H1 (cell line): ENCODE measurements at regions not wholly inside any gene's neighbourhood (a gene's known extent, or its start where the extent isn't known, plus 50 kb on each side); places are given as distances from the start of the nearest gene placed in this dataset.
A peak's percentile ranks its signal among the peaks of the same experiment; 100 is the strongest.

Experiments
- CTCF ChIA-PET: fragments of 300-600 bp; sonication (Branson Sonifier 250); formaldehyde crosslinking; loops from one replicate; lab custom pipeline; 2021; ENCODE audit not compliant: partially characterized antibody; lab: Charles Lee
- POLR2A ChIA-PET: fragments of 300-600 bp; sonication (Branson Sonifier 250); formaldehyde crosslinking; loops from one replicate; lab custom pipeline; 2021; ENCODE audit warnings: inconsistent platforms; ENCODE audit not compliant: partially characterized antibody; lab: Charles Lee
- DNase-seq, 2 experiments: peaks; one replicate each; pipeline versions ENCODE4 v3.0.0 to v3.0.0-alpha.2; 2010 to 2022; ENCODE audit warnings: low spot score in 2 of 2, low read depth in 1 of 2, mixed read lengths in 1 of 2
- FAIRE-seq: peaks from 2 replicates; lab custom pipeline; 2011; peaks lifted over from hg19 to GRCh38; lab: Jason Lieb, UNC
- H2AFZ ChIP-seq: 2 replicates; pipeline ENCODE4 v1.8.1; 2012; ENCODE audit warnings: low read length, inconsistent platforms
- H2AK5ac ChIP-seq: 2 replicates; pipeline ENCODE4 v1.6.1; 2013; ENCODE audit warnings: low read depth, low read length
- H2BK120ac ChIP-seq: replicated peaks from 2 replicates; pipeline ENCODE3; 2013; ENCODE audit warnings: low read depth, low read length, inconsistent platforms
- H2BK12ac ChIP-seq: 2 replicates; pipeline ENCODE4 v1.6.1; 2013; ENCODE audit warnings: low read depth, low read length
- H2BK15ac ChIP-seq: 2 replicates; pipeline ENCODE4 v1.6.1; 2013; ENCODE audit warnings: low read length
- H2BK20ac ChIP-seq: 2 replicates; pipeline ENCODE4 v1.6.1; 2013; ENCODE audit warnings: low read length
- H2BK5ac ChIP-seq: 2 replicates; pipeline ENCODE4 v1.6.1; 2013; ENCODE audit warnings: low read depth, low read length
- H3K14ac ChIP-seq: 2 replicates; pipeline ENCODE4 v1.6.1; 2013; ENCODE audit warnings: inconsistent platforms; ENCODE audit not compliant: insufficient read length
- H3K18ac ChIP-seq: 2 replicates; pipeline ENCODE4 v1.6.1; 2013; ENCODE audit warnings: low read length; ENCODE audit errors: extremely low read depth
- H3K23ac ChIP-seq: 2 replicates; pipeline ENCODE4 v1.6.1; 2013; ENCODE audit warnings: inconsistent platforms; ENCODE audit not compliant: insufficient read length
- H3K23me2 ChIP-seq: 2 replicates; pipeline ENCODE4 v1.6.1; 2013; ENCODE audit warnings: low read depth, low read length
- H3K27ac ChIP-seq: 2 replicates; pipeline ENCODE4 v1.6.1; 2011; ENCODE audit warnings: low read depth, low read length, inconsistent platforms
- H3K27me3 ChIP-seq, 4 experiments: replicated peaks in 1 of 4; 1 replicate in 1 of 4; 2 replicates in 3 of 4; pipeline versions ENCODE4 v1.6.1 to v1.8.1; 2011 to 2013; ENCODE audit warnings: low read length in 3 of 4, mild to moderate bottlenecking in 3 of 4, inconsistent platforms in 2 of 4, mixed read lengths in 2 of 4, moderate library complexity in 1 of 4; ENCODE audit not compliant: control insufficient read depth in 3 of 4, insufficient read depth in 3 of 4; ENCODE audit errors: extremely low read depth in 1 of 4
- H3K36me3 ChIP-seq, 4 experiments: 2 replicates each; pipeline versions ENCODE4 v1.6.1 to v1.8.1; 2011 to 2013; ENCODE audit warnings: mild to moderate bottlenecking in 4 of 4, low read length in 3 of 4, moderate library complexity in 2 of 4, control low read depth in 1 of 4, inconsistent platforms in 1 of 4; ENCODE audit not compliant: insufficient read depth in 4 of 4, control insufficient read depth in 2 of 4
- H3K4ac ChIP-seq: replicated peaks from 2 replicates; pipeline ENCODE3; 2013; ENCODE audit warnings: low read length, low read depth, mixed read lengths, inconsistent platforms; ENCODE audit not compliant: insufficient read length
- H3K4me1 ChIP-seq, 4 experiments: replicated peaks in 1 of 4; 1 replicate in 1 of 4; 2 replicates in 3 of 4; pipeline versions ENCODE4 v1.6.1 to v1.8.1; 2011 to 2013; ENCODE audit warnings: low read length in 3 of 4, inconsistent platforms in 2 of 4, mixed read lengths in 1 of 4; ENCODE audit not compliant: insufficient read depth in 4 of 4, control insufficient read depth in 3 of 4
- H3K4me2 ChIP-seq, 2 experiments: 2 replicates each; pipeline versions ENCODE4 v1.6.1 to v1.8.1; 2011 to 2013; ENCODE audit warnings: low read depth in 2 of 2, low read length in 2 of 2, control low read depth in 1 of 2, inconsistent platforms in 1 of 2, mild to moderate bottlenecking in 1 of 2; ENCODE audit not compliant: insufficient read depth in 1 of 2
- H3K4me3 ChIP-seq, 4 experiments: fragments of 200-600, 300-600 bp in 1 of 4; sonication (generic), shearing (Covaris generic), sonication (Bioruptor Twin) in 1 of 4; 2 replicates each; pipeline versions ENCODE4 v1.5.1 to v1.8.1; 2011 to 2016; ENCODE audit warnings: low read length in 4 of 4, low read depth in 3 of 4, control low read depth in 2 of 4, inconsistent platforms in 2 of 4, mild to moderate bottlenecking in 2 of 4, mixed read lengths in 1 of 4, moderate library complexity in 1 of 4; ENCODE audit not compliant: insufficient read depth in 2 of 4; ENCODE audit errors: extremely low read depth in 1 of 4
- H3K56ac ChIP-seq: replicated peaks from 2 replicates; pipeline ENCODE3; 2013; ENCODE audit warnings: low read depth, mild to moderate bottlenecking, mixed read lengths, low read length, inconsistent platforms; ENCODE audit not compliant: insufficient read length
- H3K79me1 ChIP-seq: 2 replicates; pipeline ENCODE4 v1.6.1; 2013; ENCODE audit warnings: low read depth, low read length, control low read depth
- H3K79me2 ChIP-seq, 2 experiments: 2 replicates each; pipeline versions ENCODE4 v1.6.1 to v1.8.1; 2012 to 2013; ENCODE audit warnings: low read length in 2 of 2, mild to moderate bottlenecking in 2 of 2, inconsistent platforms in 1 of 2; ENCODE audit not compliant: insufficient read depth in 2 of 2, control insufficient read depth in 1 of 2
- H3K9ac ChIP-seq, 4 experiments: replicated peaks in 1 of 4; 1 replicate in 1 of 4; 2 replicates in 3 of 4; pipeline versions ENCODE4 v1.6.1 to v1.8.1; 2011 to 2013; ENCODE audit warnings: low read depth in 3 of 4, low read length in 3 of 4, control low read depth in 2 of 4, mild to moderate bottlenecking in 2 of 4, moderate library complexity in 2 of 4, inconsistent platforms in 1 of 4; ENCODE audit errors: extremely low read depth in 1 of 4
- H3K9me3 ChIP-seq, 2 experiments: 2 replicates each; pipeline versions ENCODE4 v1.6.1 to v1.8.1; 2012 to 2013; ENCODE audit warnings: mild to moderate bottlenecking in 2 of 2, moderate library complexity in 2 of 2, control low read depth in 1 of 2, inconsistent platforms in 1 of 2, low read depth in 1 of 2, low read length in 1 of 2, mixed read lengths in 1 of 2; ENCODE audit not compliant: insufficient read depth in 2 of 2
- H4K20me1 ChIP-seq, 2 experiments: replicated peaks in 1 of 2; 2 replicates each; pipeline versions ENCODE3 to v1.8.1; 2011 to 2013; ENCODE audit warnings: inconsistent platforms in 2 of 2, low read length in 2 of 2, mild to moderate bottlenecking in 1 of 2; ENCODE audit not compliant: insufficient read depth in 2 of 2, control insufficient read depth in 1 of 2
- H4K5ac ChIP-seq: 2 replicates; pipeline ENCODE4 v1.6.1; 2013; ENCODE audit warnings: low read length, low read depth, mixed read lengths, inconsistent platforms; ENCODE audit not compliant: insufficient read length
- H4K8ac ChIP-seq: 2 replicates; pipeline ENCODE4 v1.8.0; 2013; ENCODE audit warnings: mild to moderate bottlenecking, moderate library complexity, low read length, inconsistent platforms; ENCODE audit not compliant: insufficient read depth; ENCODE audit errors: extremely low read depth
- H4K91ac ChIP-seq: replicated peaks from 2 replicates; pipeline ENCODE3; 2013; ENCODE audit warnings: low read length, mixed read lengths, inconsistent platforms; ENCODE audit not compliant: insufficient read length
- BCL11A ChIP-seq, 2 experiments: IDR thresholded peaks; one replicate each; pipeline ENCODE4 v1.6.1; 2011; ENCODE audit warnings: low read depth in 2 of 2, low read length in 2 of 2, mild to moderate bottlenecking in 2 of 2
- SP4 ChIP-seq: IDR thresholded peaks from 2 replicates; pipeline ENCODE4 v1.6.1; 2012; ENCODE audit warnings: low read length, inconsistent platforms

DNA sequence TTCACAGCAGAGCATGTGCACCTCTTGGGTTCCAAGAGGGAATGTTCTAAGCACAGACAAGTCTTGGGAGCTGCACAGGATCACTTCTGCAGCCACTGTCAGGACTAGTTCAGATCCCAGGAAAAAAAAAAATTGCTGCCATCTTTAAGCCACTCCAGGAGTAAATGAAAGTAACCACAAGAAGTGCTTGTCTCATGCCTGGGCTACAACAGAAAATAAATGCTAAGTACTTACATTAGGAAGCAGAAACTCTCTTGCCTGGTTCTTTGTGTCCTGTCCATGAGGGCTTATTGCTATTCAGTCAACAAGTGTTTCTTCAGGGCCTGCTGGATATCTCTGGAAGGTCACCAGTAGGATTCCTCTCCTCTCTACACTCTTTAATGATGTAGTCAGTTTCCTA lies 176.1 kb downstream of the KTN1 start:
- no peak overlapping the region for H3K4ac ChIP-seq
- H4K5ac ChIP-seq, result no peak overlapping the region
- no peak overlapping the region for H3K4me3 ChIP-seq
- H3K56ac ChIP-seq, result no peak overlapping the region
- H3K14ac ChIP-seq, result no peak overlapping the region
- no peak for DNase-seq
- H3K9me3 ChIP-seq, result no peaks in the 10 kb centered on the region
- H2BK5ac ChIP-seq, result peak overlapping the region; percentile 2; the same call in 1 of the 2 replicates
- H4K91ac ChIP-seq, result no peak overlapping the region
- ChIA-PET POLR2A (no interaction called here), CTCF (interaction anchor here (1.0 to 4.5 kb wide), 2 partner anchors 8 to 23 kb away, joined by 3 to 20 read pairs; no protein-coding TSS in a partner anchor)
- H3K23ac ChIP-seq, result no peak overlapping the region
- no peak overlapping the region for H3K27ac ChIP-seq
- H2BK120ac ChIP-seq, result no peak overlapping the region
- no peak overlapping the region for H3K9ac ChIP-seq
- no peak overlapping the region for H4K8ac ChIP-seq
- H3K4me2 ChIP-seq, result no peak overlapping the region
- 0 out of 2 replicates have a peak overlapping the region, but pooled peaks have one; percentile 24 for H2BK15ac ChIP-seq
- H2BK12ac ChIP-seq, result peak overlapping the region; percentile 40; the same call in 1 of the 2 replicates
- no peak overlapping the region for H2BK20ac ChIP-seq
- H2AFZ ChIP-seq, result no peak overlapping the region
- H4K20me1 ChIP-seq, result no peaks in the 10 kb centered on the region
- no peaks in the 10 kb centered on the region for H3K36me3 ChIP-seq
- TF ChIP-seq SP4, result no peak
- TF ChIP-seq BCL11A (IDR thresholded peaks at IDR 0.05; ENCODE audit: low read depth in 2 of 2, low read length in 2 of 2), result no peak
- no peaks in the 10 kb centered on the region for H3K27me3 ChIP-seq
- no peaks in the 10 kb centered on the region for H3K79me1 ChIP-seq
- FAIRE-seq, result no peak
- no peak overlapping the region for H2AK5ac ChIP-seq
- peaks cover 0 to 10% (median 4%) of the 10 kb centered on the region in 4 experiments; a peak in 4 of 7 replicates for H3K4me1 ChIP-seq
- H3K18ac ChIP-seq, result no peak overlapping the region
- H3K79me2 ChIP-seq, result no peaks in the 10 kb centered on the region
- no peaks in the 10 kb centered on the region; the same call in 1 of the 2 replicates for H3K23me2 ChIP-seq
